Panc1 (cell line): ENCODE measurements at regions not wholly inside any gene's neighbourhood (a gene's known extent, or its start where the extent isn't known, plus 50 kb on each side); places are given as distances from the start of the nearest gene placed in this dataset.
"Not testable (repeated sequence)": the region's sequence is repeated elsewhere in the genome, so short reads cannot be mapped to it uniquely, and the experiment has no call there.

Experiments used
- ATAC-seq: fragments of 200-7000 bp; cut with Tn5 transposase; 2 replicates; pipeline ENCODE4 v1.9.1; 2020; ENCODE audit warnings: mild to moderate bottlenecking, moderate library complexity
- BruUV-seq: library from RNA; stranded (reverse); fragments of 400-500 nt; replicated peaks from 2 replicates; lab custom pipeline; 2021; lab: Mats Ljungman, UMichigan
- CTCF ChIA-PET: fragments of 300-600 bp; sonication (Branson Sonifier 250); formaldehyde crosslinking; loops from one replicate; lab custom pipeline; 2022; ENCODE audit warnings: antibody characterized with exemption; lab: Charles Lee
- POLR2A ChIA-PET: fragments of 300-600 bp; sonication (Branson Sonifier 250); formaldehyde crosslinking; loops from one replicate; lab custom pipeline; 2022; ENCODE audit warnings: antibody characterized with exemption; lab: Charles Lee
- DNase-seq: peaks from one replicate; pipeline ENCODE4 v3.0.0-alpha.2; 2010; ENCODE audit warnings: low read depth, low spot score
- H3K27ac ChIP-seq: 2 replicates; pipeline ENCODE4 v1.5.1; 2011; ENCODE audit warnings: mild to moderate bottlenecking, low read length, inconsistent platforms
- H3K27me3 ChIP-seq: fragments of 200-500 bp; sonication (Bioruptor generic); 2 replicates; pipeline ENCODE4 v1.6.0; 2014; ENCODE audit warnings: low read length, inconsistent platforms; ENCODE audit not compliant: control insufficient read depth, insufficient read depth
- H3K36me3 ChIP-seq: fragments of 200-500 bp; sonication (Bioruptor generic); 2 replicates; pipeline ENCODE4 v1.5.1; 2014; ENCODE audit warnings: inconsistent platforms, mild to moderate bottlenecking, low read length, moderate library complexity; ENCODE audit not compliant: control insufficient read depth, insufficient read depth
- H3K4me1 ChIP-seq: 2 replicates; pipeline ENCODE4 v1.5.1; 2011; ENCODE audit warnings: inconsistent platforms, mild to moderate bottlenecking, low read length, moderate library complexity; ENCODE audit not compliant: control insufficient read depth, insufficient read depth
- H3K4me3 ChIP-seq, 2 experiments: 2 replicates each; pipeline ENCODE4 v1.5.1; 2011 to 2012; ENCODE audit warnings: low read depth in 2 of 2, low read length in 2 of 2, mild to moderate bottlenecking in 2 of 2, inconsistent platforms in 1 of 2, moderate library complexity in 1 of 2
- H3K9me3 ChIP-seq: fragments of 200-500 bp; sonication (Bioruptor generic); 2 replicates; pipeline ENCODE4 v1.5.1; 2014; ENCODE audit warnings: low read depth, mild to moderate bottlenecking, inconsistent platforms, low read length, moderate library complexity; ENCODE audit not compliant: control insufficient read depth, insufficient read depth
- POLR2AphosphoS5 ChIP-seq: IDR thresholded peaks from 2 replicates; pipeline ENCODE4 v1.6.1; 2012; ENCODE audit warnings: mild to moderate bottlenecking, low read depth, low read length, moderate library complexity
- SIN3A ChIP-seq: IDR thresholded peaks from 2 replicates; pipeline ENCODE4 v1.6.1; 2012; ENCODE audit warnings: low read depth, mild to moderate bottlenecking, low read length, moderate library complexity, borderline replicate concordance; ENCODE audit not compliant: insufficient read depth
- TCF7L2 ChIP-seq: IDR thresholded peaks from 2 replicates; pipeline ENCODE4 v1.6.1; 2011; ENCODE audit warnings: mild to moderate bottlenecking, low read depth, low read length, inconsistent platforms
- in situ Hi-C: cut with HindIII; loops from 2 replicates; pipeline ENCODE4 v1.10.0; 2016; ENCODE audit warnings: low sequenced_read_pairs, low pct_unique_long_range_greater_than_20kb
- intact Hi-C: fragments of 100-400 bp; cut with micrococcal nuclease; formaldehyde crosslinking; loops from one replicate; pipeline ENCODE4 v1.10.0; 2022; ENCODE audit not compliant: unreplicated experiment
- TF ChIP-seq, protein P1 (sequence below): fragments of 450-650 bp; IDR thresholded peaks from 2 replicates; pipeline ENCODE4 v1.5.1; 2017; ENCODE audit warnings: mild to moderate bottlenecking
- TF ChIP-seq, protein P2 (sequence below), 2 experiments: IDR thresholded peaks; 2 replicates each; pipeline ENCODE4 v1.6.1; 2011 to 2012; ENCODE audit warnings: low read depth in 2 of 2, control low read depth in 1 of 2, low read length in 1 of 2, mild to moderate bottlenecking in 1 of 2, moderate library complexity in 1 of 2; ENCODE audit not compliant: insufficient read depth in 1 of 2

DNA sequence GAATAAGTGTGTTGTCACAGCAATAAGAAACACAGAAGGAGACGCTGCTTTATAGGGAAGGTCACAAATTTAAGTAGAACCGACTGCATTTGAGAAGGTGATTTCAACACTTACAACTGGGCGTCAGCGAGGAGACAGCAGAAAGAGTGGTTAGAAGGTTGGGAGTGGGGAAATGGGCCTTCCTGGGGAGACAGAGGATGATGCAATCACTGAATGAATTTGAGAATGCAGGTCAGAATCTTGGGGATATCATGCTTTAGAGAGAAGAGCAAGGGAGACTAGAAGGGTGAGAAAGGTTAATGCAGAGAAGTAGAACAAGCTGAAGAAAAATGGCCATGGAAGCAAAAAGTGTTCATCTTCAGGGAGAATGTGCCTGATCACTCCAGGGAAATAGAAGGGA, 616.1 kb upstream of the FAM98A start:
- Histone ChIP-seq H3K27ac (no peak overlapping the region), H3K9me3 (no peaks in the 10 kb centered on the region), H3K4me3 (no peak overlapping the region), H3K4me1 (no peaks in the 10 kb centered on the region), H3K27me3 (no peaks in the 10 kb centered on the region), H3K36me3 (no peaks in the 10 kb centered on the region)
- no peak for DNase-seq
- TF ChIP-seq POLR2AphosphoS5 (no peak), TCF7L2 (no peak), SIN3A (no peak)
- TF ChIP-seq, protein P1, sequence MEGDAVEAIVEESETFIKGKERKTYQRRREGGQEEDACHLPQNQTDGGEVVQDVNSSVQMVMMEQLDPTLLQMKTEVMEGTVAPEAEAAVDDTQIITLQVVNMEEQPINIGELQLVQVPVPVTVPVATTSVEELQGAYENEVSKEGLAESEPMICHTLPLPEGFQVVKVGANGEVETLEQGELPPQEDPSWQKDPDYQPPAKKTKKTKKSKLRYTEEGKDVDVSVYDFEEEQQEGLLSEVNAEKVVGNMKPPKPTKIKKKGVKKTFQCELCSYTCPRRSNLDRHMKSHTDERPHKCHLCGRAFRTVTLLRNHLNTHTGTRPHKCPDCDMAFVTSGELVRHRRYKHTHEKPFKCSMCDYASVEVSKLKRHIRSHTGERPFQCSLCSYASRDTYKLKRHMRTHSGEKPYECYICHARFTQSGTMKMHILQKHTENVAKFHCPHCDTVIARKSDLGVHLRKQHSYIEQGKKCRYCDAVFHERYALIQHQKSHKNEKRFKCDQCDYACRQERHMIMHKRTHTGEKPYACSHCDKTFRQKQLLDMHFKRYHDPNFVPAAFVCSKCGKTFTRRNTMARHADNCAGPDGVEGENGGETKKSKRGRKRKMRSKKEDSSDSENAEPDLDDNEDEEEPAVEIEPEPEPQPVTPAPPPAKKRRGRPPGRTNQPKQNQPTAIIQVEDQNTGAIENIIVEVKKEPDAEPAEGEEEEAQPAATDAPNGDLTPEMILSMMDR: no peak
- TF ChIP-seq, protein P2, sequence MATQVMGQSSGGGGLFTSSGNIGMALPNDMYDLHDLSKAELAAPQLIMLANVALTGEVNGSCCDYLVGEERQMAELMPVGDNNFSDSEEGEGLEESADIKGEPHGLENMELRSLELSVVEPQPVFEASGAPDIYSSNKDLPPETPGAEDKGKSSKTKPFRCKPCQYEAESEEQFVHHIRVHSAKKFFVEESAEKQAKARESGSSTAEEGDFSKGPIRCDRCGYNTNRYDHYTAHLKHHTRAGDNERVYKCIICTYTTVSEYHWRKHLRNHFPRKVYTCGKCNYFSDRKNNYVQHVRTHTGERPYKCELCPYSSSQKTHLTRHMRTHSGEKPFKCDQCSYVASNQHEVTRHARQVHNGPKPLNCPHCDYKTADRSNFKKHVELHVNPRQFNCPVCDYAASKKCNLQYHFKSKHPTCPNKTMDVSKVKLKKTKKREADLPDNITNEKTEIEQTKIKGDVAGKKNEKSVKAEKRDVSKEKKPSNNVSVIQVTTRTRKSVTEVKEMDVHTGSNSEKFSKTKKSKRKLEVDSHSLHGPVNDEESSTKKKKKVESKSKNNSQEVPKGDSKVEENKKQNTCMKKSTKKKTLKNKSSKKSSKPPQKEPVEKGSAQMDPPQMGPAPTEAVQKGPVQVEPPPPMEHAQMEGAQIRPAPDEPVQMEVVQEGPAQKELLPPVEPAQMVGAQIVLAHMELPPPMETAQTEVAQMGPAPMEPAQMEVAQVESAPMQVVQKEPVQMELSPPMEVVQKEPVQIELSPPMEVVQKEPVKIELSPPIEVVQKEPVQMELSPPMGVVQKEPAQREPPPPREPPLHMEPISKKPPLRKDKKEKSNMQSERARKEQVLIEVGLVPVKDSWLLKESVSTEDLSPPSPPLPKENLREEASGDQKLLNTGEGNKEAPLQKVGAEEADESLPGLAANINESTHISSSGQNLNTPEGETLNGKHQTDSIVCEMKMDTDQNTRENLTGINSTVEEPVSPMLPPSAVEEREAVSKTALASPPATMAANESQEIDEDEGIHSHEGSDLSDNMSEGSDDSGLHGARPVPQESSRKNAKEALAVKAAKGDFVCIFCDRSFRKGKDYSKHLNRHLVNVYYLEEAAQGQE (IDR thresholded peaks at IDR 0.05; ENCODE audit: insufficient read depth in 1 of 2, low read depth in 2 of 2, low read length in 1 of 2): no peak
- intact Hi-C loops: no loop called here
- CTCF ChIA-PET: no interaction called here
- BruUV-seq: no TSS peak
- in situ Hi-C loops: no loop called here
- POLR2A ChIA-PET: no interaction called here
- no peak for ATAC-seq

DNA sequence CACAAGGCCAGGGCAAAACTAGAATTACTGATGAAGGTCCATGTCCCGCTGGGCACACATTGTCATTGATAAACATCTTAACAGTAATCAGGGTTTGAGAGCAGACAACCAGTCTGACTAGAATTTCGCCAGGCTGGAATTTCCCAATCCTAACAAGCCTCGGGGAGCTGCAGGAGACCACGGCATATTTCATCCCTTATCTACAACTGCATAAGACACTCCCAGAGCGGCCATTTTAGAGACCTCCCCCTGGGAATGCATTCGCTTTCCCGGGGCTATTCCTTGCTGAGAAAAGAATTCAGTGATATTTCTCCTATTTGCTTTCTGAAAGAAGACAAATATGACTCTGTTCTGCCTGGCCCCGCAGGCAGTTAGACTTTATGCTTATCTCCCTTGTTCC, 611.3 kb upstream of the FAM98A start:
- H3K27me3 ChIP-seq, POLR2A ChIA-PET, in situ Hi-C loops, intact Hi-C loops, H3K4me3 ChIP-seq, ATAC-seq, H3K4me1 ChIP-seq, H3K27ac ChIP-seq, DNase-seq, BruUV-seq, H3K9me3 ChIP-seq, CTCF ChIA-PET, H3K36me3 ChIP-seq: not testable (repeated sequence)

DNA sequence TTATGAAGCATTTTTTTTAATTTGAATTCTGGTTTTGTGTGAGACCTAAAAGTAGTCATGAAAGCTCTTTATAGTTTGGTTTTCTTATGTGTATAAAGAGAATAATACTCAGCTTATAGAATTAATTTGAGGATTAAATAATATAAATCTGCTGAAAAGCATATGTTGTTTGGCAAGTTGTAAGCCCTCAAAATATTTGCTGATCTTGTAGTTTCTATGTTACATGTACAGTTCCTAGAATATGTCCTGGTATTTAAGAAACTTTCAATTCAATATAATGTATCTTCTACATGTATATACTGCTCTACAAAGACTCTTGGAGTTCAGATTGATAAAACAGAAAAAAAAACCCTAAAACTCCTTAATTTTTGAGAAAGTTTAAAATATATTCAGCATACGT, 605.5 kb upstream of the FAM98A start:
- CTCF ChIA-PET: no interaction called here
- Histone ChIP-seq H3K36me3 (no peaks in the 10 kb centered on the region), H3K4me3 (no peak overlapping the region), H3K27me3 (no peaks in the 10 kb centered on the region), H3K9me3 (no peaks in the 10 kb centered on the region), H3K27ac (no peak overlapping the region), H3K4me1 (no peaks in the 10 kb centered on the region)
- no peak for DNase-seq
- intact Hi-C loops (no loop called here), in situ Hi-C loops (no loop called here)
- ATAC-seq: no peak
- POLR2A ChIA-PET: no interaction called here
- BruUV-seq: no TSS peak
- TF ChIP-seq, protein P2 (IDR thresholded peaks at IDR 0.05; ENCODE audit: insufficient read depth in 1 of 2, low read depth in 2 of 2, low read length in 1 of 2): no peak
- TF ChIP-seq, protein P1: no peak
- no peak for TF ChIP-seq TCF7L2
- no peak for TF ChIP-seq POLR2AphosphoS5
- TF ChIP-seq SIN3A: no peak
